Mesenchymal stem cell (in vitro differentiated cells and primary cell): ENCODE measurements at regions not wholly inside any gene's neighbourhood (a gene's known extent, or its start where the extent isn't known, plus 50 kb on each side); places are given as distances from the start of the nearest gene placed in this dataset.

ENCODE experiments used
- DNase-seq: peaks from one replicate; pipeline ENCODE4 v3.0.0-alpha.2; 2013
- H2AFZ ChIP-seq: one replicate; pipeline ENCODE4 v1.6.1; 2013; ENCODE audit warnings: low read depth, mild to moderate bottlenecking, control low read depth, inconsistent platforms, low read length, moderate library complexity
- H2AK5ac ChIP-seq: 2 replicates; pipeline ENCODE4 v1.6.1; 2013; ENCODE audit warnings: low read length, moderate library complexity, mild to moderate bottlenecking, inconsistent platforms; ENCODE audit not compliant: severe bottlenecking
- H2BK120ac ChIP-seq: one replicate; pipeline ENCODE4 v1.6.1; 2013; ENCODE audit warnings: low read depth, mild to moderate bottlenecking, inconsistent platforms, low read length, moderate library complexity
- H2BK12ac ChIP-seq, 2 experiments: one replicate each; pipeline ENCODE4 v1.6.1; 2013; ENCODE audit warnings: inconsistent platforms in 2 of 2, low read length in 2 of 2, mild to moderate bottlenecking in 2 of 2, moderate library complexity in 2 of 2, control low read depth in 1 of 2
- H2BK15ac ChIP-seq: one replicate; pipeline ENCODE4 v1.6.1; 2013; ENCODE audit warnings: mild to moderate bottlenecking, low read depth, inconsistent platforms; ENCODE audit not compliant: poor library complexity, severe bottlenecking
- H2BK5ac ChIP-seq: 2 replicates; pipeline ENCODE4 v1.6.1; 2013; ENCODE audit warnings: low read depth, mild to moderate bottlenecking, low read length, control low read depth, inconsistent platforms; ENCODE audit not compliant: poor library complexity, severe bottlenecking
- H3K14ac ChIP-seq, 2 experiments: one replicate each; pipeline ENCODE4 v1.6.1; 2013; ENCODE audit warnings: inconsistent platforms in 2 of 2, low read length in 2 of 2, control low read depth in 1 of 2, mild to moderate bottlenecking in 1 of 2, moderate library complexity in 1 of 2
- H3K18ac ChIP-seq, 2 experiments: one replicate each; pipeline ENCODE4 v1.6.1; 2013; ENCODE audit warnings: inconsistent platforms in 2 of 2, low read length in 2 of 2, control low read depth in 1 of 2, low read depth in 1 of 2, mild to moderate bottlenecking in 1 of 2
- H3K23ac ChIP-seq, 2 experiments: one replicate each; pipeline ENCODE4 v1.6.1; 2013; ENCODE audit warnings: inconsistent platforms in 2 of 2, low read length in 2 of 2, mild to moderate bottlenecking in 2 of 2, moderate library complexity in 2 of 2, control low read depth in 1 of 2
- H3K27ac ChIP-seq: 2 replicates; pipeline ENCODE4 v1.5.1; 2013; ENCODE audit warnings: mild to moderate bottlenecking, moderate library complexity, low read length, control low read depth, inconsistent platforms; ENCODE audit not compliant: poor library complexity, severe bottlenecking
- H3K27me3 ChIP-seq, 2 experiments: 2 replicates each; pipeline versions ENCODE4 v1.6.1 to v1.7.0; 2013; ENCODE audit warnings: low read length in 2 of 2, mild to moderate bottlenecking in 2 of 2, moderate library complexity in 2 of 2, control low read depth in 1 of 2, inconsistent platforms in 1 of 2; ENCODE audit not compliant: control insufficient read depth in 1 of 2, insufficient read depth in 1 of 2
- H3K36me3 ChIP-seq, 2 experiments: 2 replicates each; pipeline versions ENCODE4 v1.6.1 to v1.7.0; 2013; ENCODE audit warnings: low read length in 2 of 2, control low read depth in 1 of 2, inconsistent platforms in 1 of 2, low read depth in 1 of 2, mild to moderate bottlenecking in 1 of 2; ENCODE audit not compliant: insufficient read depth in 2 of 2, control insufficient read depth in 1 of 2
- H3K4ac ChIP-seq, 2 experiments: one replicate each; pipeline ENCODE4 v1.6.1; 2013; ENCODE audit warnings: inconsistent platforms in 2 of 2, low read length in 2 of 2, mild to moderate bottlenecking in 2 of 2, moderate library complexity in 2 of 2, control low read depth in 1 of 2, low read depth in 1 of 2
- H3K4me1 ChIP-seq: 2 replicates; pipeline ENCODE4 v1.6.1; 2013; ENCODE audit warnings: low read depth, low read length, control low read depth; ENCODE audit not compliant: control insufficient read depth, insufficient read depth
- H3K4me2 ChIP-seq: 2 replicates; pipeline ENCODE4 v1.6.1; 2013; ENCODE audit warnings: low read length, mild to moderate bottlenecking, inconsistent platforms; ENCODE audit not compliant: poor library complexity, severe bottlenecking
- H3K4me3 ChIP-seq, 2 experiments: 2 replicates each; pipeline versions ENCODE4 v1.5.1 to v1.7.0; 2013; ENCODE audit warnings: low read length in 2 of 2, mild to moderate bottlenecking in 2 of 2, control low read depth in 1 of 2, low read depth in 1 of 2; ENCODE audit not compliant: insufficient read depth in 1 of 2
- H3K79me1 ChIP-seq: replicated peaks from 2 replicates; pipeline ENCODE4 v1.6.1; 2013; ENCODE audit warnings: mild to moderate bottlenecking, control low read depth, low read length, inconsistent platforms; ENCODE audit not compliant: poor library complexity, severe bottlenecking
- H3K9ac ChIP-seq: 2 replicates; pipeline ENCODE4 v1.7.0; 2013; ENCODE audit warnings: mild to moderate bottlenecking, low read length, moderate library complexity
- H3K9me3 ChIP-seq: 2 replicates; pipeline ENCODE4 v1.7.0; 2013; ENCODE audit warnings: mild to moderate bottlenecking, low read length; ENCODE audit not compliant: control insufficient read depth
- H4K8ac ChIP-seq: one replicate; pipeline ENCODE4 v1.6.1; 2013; ENCODE audit warnings: inconsistent platforms, mild to moderate bottlenecking, low read length, moderate library complexity
- H4K91ac ChIP-seq: one replicate; pipeline ENCODE4 v1.6.1; 2013; ENCODE audit warnings: mild to moderate bottlenecking, low read length, inconsistent platforms
- WGBS: methylation state at CpG from one replicate; pipeline ENCODE4 v1.1.7; 2013; ENCODE audit warnings: mixed read lengths; 5-methylcytosine and 5-hydroxymethylcytosine counted together

- no peak overlapping the region for H4K8ac ChIP-seq
These were observed 50.5 kb upstream of the LRRC1 start for GRCh38 chr6:53744321-53744720.

GRCh38 chr6:53741034-53741823 lies 53.6 kb upstream of the LRRC1 start:
- no peak overlapping the region for H4K91ac ChIP-seq
- no peaks in the 10 kb centered on the region for H3K4me1 ChIP-seq
- H3K9ac ChIP-seq, result no peak overlapping the region
- H3K4me2 ChIP-seq, result no peak overlapping the region
- H2AK5ac ChIP-seq, result no peak overlapping the region
- H4K8ac ChIP-seq, result no peak overlapping the region
- H2BK120ac ChIP-seq, result no peak overlapping the region
- H3K23ac ChIP-seq, result no peak overlapping the region
- no peak overlapping the region for H2AFZ ChIP-seq
- no peak overlapping the region for H2BK12ac ChIP-seq
- no peak overlapping the region for H2BK5ac ChIP-seq
- no peaks in the 10 kb centered on the region for H3K79me1 ChIP-seq
- no peaks in the 10 kb centered on the region for H3K9me3 ChIP-seq
- H3K4me3 ChIP-seq, result no peak overlapping the region
- H3K36me3 ChIP-seq, result no peaks in the 10 kb centered on the region
- H3K27me3 ChIP-seq, result no peaks in the 10 kb centered on the region
- no peak overlapping the region for H3K18ac ChIP-seq
- no peak overlapping the region for H2BK15ac ChIP-seq
- H3K4ac ChIP-seq, result no peak overlapping the region
- no peak overlapping the region for H3K27ac ChIP-seq
- no peak overlapping the region for H3K14ac ChIP-seq
- no peak for DNase-seq
- 69% methylated on average over 10 of the region's 10 CpGs for WGBS

More at GRCh38 chr6:53744321-53744720, 50.5 kb upstream of the LRRC1 start:
- Histone ChIP-seq H2BK5ac (no peak overlapping the region), H3K23ac (no peak overlapping the region), H4K91ac (no peak overlapping the region), H2BK120ac (no peak overlapping the region), H3K27me3 (no peaks in the 10 kb centered on the region), H2AFZ (no peak overlapping the region), H3K4ac (no peak overlapping the region), H3K9me3 (no peaks in the 10 kb centered on the region), H3K4me1 (no peaks in the 10 kb centered on the region), H3K79me1 (no peaks in the 10 kb centered on the region), H3K36me3 (no peaks in the 10 kb centered on the region), H3K27ac (no peak overlapping the region), H3K9ac (no peak overlapping the region), H3K4me2 (no peak overlapping the region), H2BK15ac (no peak overlapping the region), H3K4me3 (no peak overlapping the region), H2AK5ac (no peak overlapping the region), H3K18ac (no peak overlapping the region), H2BK12ac (no peak overlapping the region), H3K14ac (no peak overlapping the region)
- DNase-seq, result no peak
- WGBS, result 100% methylated on average over 3 of the region's 4 CpGs

GRCh38 chr6:53737746-53738145 lies 57.1 kb upstream of the LRRC1 start:
- Histone ChIP-seq H2BK5ac (no peak overlapping the region), H4K8ac (no peak overlapping the region), H4K91ac (no peak overlapping the region), H3K4me3 (no peak overlapping the region), H3K23ac (no peak overlapping the region), H2BK12ac (no peak overlapping the region), H3K14ac (no peak overlapping the region), H3K4ac (no peak overlapping the region), H3K18ac (no peak overlapping the region), H3K36me3 (no peaks in the 10 kb centered on the region), H2BK15ac (no peak overlapping the region), H3K79me1 (no peaks in the 10 kb centered on the region), H3K4me2 (no peak overlapping the region), H3K9me3 (no peaks in the 10 kb centered on the region), H2AFZ (no peak overlapping the region), H2AK5ac (no peak overlapping the region), H3K4me1 (peaks cover 2% of the 10 kb centered on the region), H3K27me3 (peaks cover 0 to 3% of the 10 kb centered on the region in 2 experiments), H3K9ac (no peak overlapping the region), H2BK120ac (no peak overlapping the region), H3K27ac (no peak overlapping the region)
- 78% methylated on average over 3 of the region's 3 CpGs for WGBS
- no peak for DNase-seq

GRCh38 chr6:53735896-53736295 lies 58.9 kb upstream of the LRRC1 start:
- Histone ChIP-seq H3K4ac (peak overlapping the region in 1 of 2 experiments; percentile 26), H2BK12ac (no peak overlapping the region), H3K27ac (no peak overlapping the region), H3K18ac (no peak overlapping the region), H2AFZ (no peak overlapping the region), H4K8ac (no peak overlapping the region), H3K27me3 (peaks cover 0 to 3% of the 10 kb centered on the region in 2 experiments), H3K9ac (no peak overlapping the region), H4K91ac (no peak overlapping the region), H3K79me1 (no peaks in the 10 kb centered on the region), H2AK5ac (peak overlapping the region; percentile 9), H2BK120ac (no peak overlapping the region), H3K36me3 (no peaks in the 10 kb centered on the region), H3K4me2 (no peak overlapping the region), H3K4me1 (peaks cover 2% of the 10 kb centered on the region), H2BK15ac (no peak overlapping the region), H3K9me3 (no peaks in the 10 kb centered on the region), H3K23ac (no peak overlapping the region), H3K4me3 (no peak overlapping the region), H3K14ac (no peak overlapping the region), H2BK5ac (no peak overlapping the region)
- DNase-seq, result no peak
- 86% methylated on average over 4 of the region's 4 CpGs for WGBS
